NCI-H1694 (cell line): ENCODE measurements at regions not wholly inside any gene's neighbourhood (a gene's known extent, or its start where the extent isn't known, plus 50 kb on each side); places are given as distances from the start of the nearest gene placed in this dataset.

Source experiments
- DNase-seq: peaks from one replicate; lab custom pipeline; 2025; lab: John Stamatoyannopoulos, UW

DNA sequence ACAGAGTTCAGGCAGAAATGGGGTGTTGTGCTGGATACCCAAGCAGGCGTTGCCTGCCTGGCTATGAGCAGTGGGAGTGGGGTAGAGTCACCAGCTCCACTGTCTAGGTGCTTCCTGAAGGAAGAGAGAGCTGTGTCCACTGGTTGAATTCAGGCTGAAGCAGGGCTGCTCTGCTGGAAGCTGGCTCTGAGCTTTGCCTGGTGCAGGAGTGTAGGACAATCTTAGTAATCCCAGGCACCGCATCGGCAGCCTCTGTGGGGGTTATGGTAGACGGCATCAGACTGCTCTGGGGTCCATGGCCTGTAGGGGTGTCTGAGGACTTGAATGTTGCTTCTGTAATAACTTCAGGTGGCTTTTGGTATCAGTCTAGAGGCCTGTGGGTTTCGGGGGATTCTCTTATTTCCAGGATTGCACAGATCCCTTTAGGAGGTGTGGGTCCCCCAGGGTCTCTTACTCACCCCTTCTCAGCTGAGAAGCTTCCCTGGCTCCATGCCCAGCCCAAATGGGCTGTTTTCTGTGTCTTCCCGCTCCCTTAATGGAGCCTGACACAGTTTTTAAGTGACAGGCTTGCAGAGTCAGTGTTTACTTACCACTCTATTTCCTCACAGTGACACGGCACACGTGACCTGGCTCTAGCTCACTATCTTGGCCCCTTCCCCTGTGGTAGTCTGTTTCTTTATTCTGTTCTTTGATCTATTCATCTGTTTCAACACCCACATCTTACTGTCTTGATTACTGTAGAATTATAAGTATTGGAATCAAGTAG, 644.3 kb downstream of the CBLN2 start:
- DNase-seq, result no peak

DNA sequence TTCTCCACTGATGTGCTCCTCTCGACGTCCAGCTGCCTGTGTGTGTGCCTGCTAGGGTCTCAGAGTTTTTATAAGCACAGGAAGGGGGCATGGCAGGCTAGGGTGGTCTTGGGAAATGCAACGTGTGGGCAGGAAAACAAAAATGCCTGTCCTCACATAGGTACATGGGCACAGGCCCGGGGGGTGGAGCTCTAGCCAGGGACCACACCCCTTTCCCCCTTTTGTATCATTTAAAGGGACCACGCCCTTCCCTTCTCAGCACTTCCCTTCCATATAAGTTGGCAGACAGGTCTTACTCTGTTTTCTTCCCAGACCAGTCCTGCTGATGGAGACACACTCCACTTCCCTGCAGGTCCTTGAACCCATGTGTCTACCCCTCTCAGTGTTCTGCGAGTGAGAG, 645.0 kb downstream of the CBLN2 start:
- DNase-seq, result no peak

DNA sequence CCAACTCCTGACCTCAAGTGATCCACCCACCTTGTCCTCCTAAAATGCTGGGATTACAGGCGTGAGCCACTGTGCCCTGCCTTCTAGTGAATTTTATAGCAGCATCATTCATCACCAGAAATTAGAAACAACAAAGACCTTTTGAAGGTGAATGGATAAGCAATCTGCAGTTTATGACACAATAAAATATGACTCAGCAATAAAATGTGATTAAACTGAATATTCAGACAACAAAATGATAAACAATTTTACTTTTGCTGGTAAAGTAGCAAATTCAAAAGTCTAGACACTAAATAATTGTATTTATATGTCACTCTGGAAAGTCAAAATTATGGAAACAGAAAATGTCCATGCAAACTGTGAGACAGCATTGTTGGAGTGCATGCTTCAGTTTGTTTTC, 656.6 kb downstream of the CBLN2 start:
- no peak for DNase-seq

DNA sequence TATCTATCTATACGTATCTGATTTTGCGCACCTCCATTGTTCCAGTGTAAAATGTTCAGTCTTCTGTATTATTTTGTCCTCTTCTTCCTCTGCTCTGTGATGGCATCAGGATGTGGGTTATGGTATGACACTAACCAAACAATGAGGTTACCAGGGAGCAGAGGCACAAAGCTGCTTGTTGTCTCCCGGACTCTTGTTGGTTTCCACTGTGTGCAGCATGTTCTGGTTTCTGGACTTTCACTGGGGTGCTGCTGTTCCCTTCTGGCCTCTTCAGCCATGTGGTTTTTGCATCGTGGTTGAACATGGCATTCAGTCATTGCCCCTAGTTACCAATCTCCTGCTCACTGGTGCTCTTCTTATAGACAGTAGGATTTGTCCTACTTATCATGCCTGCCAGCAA, 665.9 kb downstream of the CBLN2 start:
- DNase-seq, result no peak

DNA sequence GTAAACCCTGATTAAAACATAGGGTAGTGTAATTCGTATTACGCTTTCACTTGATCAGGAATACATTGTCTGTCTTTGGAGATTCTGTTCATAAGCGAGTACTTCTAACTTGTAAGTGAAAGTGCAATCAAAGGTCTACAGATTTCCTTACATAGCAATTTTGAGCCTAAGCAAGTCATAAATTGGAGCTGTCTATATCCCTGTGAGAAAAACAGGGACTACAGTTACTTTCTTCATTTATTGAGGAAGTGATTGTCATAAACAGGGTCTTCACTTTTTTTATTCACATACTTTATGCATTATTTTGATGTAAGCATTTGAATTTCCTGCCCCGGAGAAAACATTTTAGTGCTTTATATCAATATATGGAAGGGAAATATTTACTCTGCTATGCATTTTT, 670.4 kb downstream of the CBLN2 start:
- no peak for DNase-seq

DNA sequence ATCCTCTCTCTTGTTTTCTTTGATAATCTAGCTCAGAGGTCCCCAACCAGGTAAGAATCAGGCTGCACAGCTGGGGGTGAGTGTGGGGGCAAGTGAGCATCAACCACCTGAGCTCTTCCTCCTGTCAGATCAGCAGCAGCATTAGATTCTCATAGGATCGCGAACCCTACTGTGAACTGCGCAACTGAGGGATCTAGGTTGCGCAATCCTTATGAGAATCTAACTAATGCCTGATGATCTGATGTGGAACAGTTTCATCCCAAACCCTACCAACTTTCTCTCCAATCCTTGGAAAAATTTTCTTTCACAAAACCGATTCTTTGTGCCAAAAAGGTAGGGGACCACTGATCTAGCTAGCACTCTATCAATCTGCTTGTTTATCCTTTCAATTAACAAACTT, 678.3 kb downstream of the CBLN2 start:
- DNase-seq, result no peak

DNA sequence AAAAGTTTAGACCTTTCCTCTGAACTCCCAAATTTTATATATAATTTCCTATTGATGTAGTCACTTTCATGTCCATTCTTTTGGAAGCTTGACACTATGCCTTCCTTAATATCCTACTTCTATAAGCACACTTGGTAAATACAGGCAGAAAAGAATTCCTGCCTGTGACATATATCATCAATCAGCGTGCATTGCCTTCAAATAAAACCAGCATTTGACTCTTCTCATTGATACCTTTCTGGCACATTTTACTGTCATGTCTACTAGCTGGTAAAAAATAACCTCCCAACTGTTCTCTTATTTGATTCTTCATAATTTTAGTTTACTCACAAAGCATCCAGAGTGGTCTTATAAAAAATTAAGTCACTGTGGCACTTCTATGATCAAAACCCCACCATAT, 693.5 kb downstream of the CBLN2 start:
- no peak for DNase-seq

DNA sequence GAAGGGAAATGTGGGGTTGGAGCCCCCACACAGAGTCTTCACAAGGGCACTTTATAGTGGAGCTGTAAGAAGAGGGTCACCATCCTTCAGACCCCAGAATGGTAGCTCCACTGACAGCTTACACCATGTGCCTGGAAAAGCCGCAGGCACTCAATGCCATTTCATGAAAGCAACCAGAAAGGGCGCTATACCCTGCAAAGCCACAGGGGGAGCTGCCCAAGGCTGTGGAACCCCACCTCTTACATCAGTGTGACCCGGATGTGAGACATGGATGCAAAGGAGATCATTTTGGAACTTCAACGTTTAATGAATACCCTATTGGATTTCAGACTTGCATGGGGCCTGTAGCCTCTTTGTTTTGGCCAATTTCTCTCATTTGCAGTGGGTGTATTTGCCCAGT, 694.7 kb downstream of the CBLN2 start:
- DNase-seq, result no peak

DNA sequence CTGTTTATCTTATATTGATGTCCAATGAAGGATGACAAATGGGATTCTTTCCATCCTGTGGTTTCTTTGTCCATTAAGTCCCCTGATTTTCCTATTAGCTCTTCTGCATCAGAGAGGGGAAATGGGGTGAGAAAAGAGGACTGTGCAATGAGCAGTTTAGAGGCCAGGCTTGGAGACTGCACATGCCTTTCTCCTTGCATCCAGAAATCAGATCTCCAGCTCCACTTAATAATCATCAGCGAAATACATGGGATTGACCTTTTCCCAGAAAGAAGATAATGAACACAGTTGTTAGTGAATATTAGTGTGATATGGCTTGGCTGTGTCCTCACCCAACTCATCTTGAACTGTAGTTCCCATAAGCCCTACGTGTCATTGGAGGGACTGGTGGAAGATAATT, 697.4 kb downstream of the CBLN2 start:
- no peak for DNase-seq

DNA sequence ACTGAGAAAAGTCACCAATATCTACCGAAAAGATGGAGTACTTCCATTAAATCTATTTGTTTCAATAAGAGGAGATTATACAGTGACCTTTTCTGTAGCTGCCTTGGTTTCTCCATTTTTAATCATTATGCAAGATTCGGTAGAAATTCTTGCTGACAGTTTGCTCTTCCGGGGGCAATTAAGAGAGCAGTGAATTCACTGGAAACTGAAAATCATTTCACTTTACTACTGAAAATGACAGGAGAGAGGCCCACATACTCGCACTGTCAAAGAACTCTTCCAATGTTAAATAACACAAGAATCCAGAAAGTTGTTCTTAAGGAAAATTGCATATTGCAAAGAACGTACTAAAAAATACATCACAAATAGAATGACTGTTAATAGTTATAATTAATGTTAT, 699.3 kb downstream of the CBLN2 start:
- no peak for DNase-seq

DNA sequence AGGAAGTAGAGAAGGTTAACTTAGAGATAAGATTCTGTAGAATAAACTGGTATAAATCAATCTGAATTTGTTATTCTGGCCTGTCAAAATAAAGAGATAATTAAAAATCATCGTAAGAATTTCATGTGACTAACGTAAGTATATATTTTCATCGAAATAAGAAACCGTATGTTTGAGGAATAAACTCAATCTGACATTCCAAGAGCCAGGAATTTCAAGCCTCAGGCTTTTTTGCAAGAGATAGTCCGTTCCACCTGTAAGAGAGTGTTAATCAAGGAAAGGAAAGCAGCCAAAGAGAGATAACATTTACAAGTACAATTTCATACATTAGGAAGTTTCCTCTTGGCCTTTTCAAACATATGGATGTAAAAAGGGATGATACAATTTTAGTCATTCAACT, 701.5 kb downstream of the CBLN2 start:
- DNase-seq, result no peak

DNA sequence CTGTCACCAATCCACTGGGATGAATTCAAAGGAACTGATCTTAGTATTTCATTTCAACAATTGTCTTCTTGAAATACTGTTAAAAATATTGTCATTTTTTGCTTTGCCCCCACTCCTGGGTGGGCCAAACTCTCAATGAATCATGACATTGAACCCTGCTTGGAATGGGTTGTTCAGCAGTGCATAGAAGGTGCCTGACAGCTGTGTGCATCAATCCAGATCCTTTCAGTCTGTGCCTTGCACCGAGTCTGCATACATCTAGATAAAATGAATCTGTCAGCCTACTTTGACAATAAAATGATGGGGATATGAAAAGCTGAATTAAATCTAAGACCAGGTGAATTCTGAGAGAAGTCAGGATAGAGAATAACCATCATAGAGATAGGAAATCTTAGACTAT, 706.6 kb downstream of the CBLN2 start:
- DNase-seq, result no peak

DNA sequence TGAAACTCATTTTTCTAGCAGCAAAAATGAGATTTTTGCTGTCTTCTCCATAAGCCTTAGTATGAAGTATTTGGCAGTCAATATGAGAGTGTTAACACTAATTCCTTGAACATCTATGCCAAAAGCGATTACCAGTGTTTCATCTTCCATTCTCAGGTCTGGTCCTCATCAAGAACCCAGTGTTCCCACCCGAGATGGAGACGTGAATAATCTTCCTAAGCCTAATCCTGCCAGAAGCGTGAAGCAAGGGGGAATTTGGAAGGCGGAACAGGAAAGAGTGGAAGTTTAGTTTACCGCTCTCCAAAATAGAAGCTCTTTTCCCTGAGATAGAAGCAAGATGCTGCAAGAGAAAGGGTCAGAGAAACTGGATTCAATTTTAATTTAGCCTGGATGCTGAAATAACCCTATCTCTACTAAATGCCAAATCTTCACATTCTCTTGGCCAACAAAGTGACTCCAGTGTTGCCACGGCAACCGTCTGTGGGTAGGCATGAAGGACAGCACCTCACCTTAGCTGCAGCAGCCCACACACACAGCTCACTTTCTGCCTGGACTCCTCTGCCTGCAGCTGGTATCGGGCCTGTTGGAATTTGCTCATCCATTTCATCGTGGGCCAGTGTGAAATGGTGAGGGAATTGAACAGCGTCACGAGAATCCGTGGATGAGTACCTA, 711.1 kb downstream of the CBLN2 start:
- no peak for DNase-seq

DNA sequence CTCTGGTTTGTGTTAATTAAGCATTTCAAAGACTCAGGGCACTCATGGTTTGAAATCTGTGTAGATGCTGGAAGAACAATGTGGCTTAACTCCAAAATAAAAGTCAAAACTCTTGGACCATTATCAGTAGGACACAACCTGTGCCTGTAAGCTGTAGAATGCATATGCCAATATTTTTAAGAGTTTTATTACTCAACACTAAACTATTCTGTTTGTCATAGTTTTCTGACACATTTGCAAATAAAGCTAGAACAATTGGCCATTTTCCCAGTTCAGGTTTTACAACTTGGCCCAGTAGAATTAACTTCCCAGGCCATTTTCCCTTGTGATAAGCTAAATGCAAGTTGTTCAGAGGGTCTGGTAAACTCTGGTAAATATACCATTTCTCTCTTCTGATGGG, 713.1 kb downstream of the CBLN2 start:
- DNase-seq, result no peak

DNA sequence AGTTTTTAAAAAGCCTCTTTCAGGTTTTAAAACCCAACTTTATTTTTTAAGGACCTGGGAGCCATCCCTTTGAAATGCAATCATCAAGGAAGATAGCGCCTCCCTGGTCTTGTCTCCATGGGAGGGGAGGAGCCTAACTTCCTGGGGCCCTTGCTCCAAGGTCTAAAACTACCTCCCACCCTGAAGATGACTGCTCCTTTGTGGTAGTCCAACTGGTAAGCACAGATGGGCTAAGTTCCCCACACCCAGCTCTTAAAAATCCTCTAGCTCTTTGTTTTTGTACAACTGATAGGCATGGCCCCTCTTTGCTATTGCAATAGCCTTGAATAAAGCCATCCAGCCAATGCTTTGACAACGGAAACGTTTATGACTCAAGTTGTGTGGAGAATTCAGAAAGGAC, 716.8 kb downstream of the CBLN2 start:
- no peak for DNase-seq

DNA sequence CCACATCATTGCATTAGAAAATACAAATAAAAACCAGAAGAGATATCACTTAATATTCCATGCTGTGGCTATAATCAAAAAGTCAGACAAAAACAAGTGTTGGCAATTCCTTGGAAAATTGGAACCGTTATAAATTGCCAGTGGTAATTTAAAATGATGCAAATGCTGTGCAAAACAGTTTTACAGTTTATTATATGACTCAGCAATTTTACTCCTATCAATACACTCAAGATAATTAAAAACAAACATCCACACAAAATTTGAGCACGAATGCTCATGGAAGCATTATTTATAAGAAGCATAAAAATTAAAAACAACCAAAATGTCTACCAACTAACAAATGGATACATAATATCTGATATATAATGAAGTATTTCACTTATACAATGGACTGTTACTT, 728.8 kb downstream of the CBLN2 start:
- no peak for DNase-seq

DNA sequence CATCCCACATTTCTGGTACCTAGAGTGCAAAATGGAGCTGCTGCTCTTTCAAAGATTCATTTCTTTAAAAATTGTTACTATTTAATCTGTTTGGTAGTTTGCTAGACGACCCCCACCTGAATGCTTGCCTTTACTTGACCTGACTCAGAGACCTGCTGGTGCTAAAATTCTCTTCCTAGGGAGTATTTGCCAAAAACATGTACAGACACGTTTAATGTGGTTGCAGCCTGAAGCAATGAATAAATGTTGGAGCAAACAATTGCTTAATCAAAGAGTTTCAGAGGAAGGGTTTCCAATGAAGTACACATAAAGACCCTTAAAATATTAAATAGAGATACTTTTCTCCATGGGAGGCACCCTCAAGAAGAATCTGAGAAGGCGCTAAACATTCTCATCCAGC, 734.4 kb downstream of the CBLN2 start:
- no peak for DNase-seq

DNA sequence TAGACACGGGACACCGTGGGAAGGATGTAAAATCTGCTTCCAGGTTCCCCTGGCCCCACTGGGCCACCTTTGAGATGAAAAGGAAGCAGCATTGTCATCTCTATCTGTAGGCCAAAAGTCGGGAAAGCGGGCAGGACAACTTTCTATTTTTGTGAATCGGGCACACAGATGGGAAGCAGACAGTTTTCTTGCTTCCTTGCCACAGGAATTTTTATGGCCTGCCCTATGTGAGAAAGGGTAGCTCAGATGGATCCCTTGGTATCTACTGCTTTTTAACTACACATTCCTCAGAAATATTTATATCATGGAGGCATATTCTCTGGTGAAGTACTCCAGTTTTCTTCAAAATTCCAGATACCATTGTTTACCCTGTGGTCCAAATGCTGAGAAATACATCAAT, 735.5 kb downstream of the CBLN2 start:
- no peak for DNase-seq

DNA sequence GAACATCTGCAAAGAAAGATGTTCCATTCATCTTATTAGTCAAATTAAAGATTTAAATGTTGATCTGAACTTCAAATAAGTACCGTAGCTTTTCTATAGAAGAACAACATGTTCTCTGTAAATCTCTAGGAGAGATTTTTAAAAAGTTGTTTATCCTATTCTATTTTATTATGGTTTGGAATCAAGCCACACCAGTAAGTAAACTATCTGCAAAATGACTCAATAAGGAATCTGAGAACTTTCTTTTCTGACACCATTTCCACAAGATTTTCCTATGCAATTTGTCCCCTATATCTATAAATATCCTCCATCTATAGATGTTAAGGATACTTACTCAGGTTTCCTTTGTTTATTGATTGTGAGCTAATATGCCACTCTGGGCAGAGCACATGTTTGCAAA, 736.6 kb downstream of the CBLN2 start:
- DNase-seq, result no peak

DNA sequence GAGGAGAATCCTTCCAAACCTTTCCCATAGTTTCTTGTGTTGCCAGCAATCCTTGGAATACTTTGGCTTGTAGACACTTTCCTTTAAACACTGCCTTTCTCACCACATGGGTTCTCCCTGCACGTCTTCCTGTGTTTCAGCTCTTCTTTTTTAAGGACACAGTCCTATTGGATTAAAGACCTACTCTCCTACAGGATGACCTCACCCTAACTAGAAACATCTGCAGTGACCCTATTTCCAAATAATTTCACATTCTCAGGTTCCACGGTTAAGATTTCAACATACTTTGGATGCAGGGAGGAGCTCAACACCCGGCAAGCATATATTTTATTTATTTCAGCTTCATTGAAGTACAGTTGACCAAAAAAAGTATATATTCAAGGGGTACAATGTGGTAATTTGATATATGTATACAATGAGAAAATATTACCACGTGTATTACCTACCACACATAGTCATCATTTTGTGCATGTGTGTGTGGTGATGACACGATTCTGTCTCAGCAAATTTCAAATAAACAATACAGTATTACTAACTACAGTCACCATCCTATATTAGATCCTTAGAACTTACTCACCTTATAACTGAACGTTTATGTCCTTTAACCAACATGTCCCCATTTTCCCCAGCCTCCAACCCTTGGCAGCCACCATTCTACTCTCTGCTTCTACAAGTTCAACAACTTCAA, 745.0 kb downstream of the CBLN2 start:
- no peak for DNase-seq

DNA sequence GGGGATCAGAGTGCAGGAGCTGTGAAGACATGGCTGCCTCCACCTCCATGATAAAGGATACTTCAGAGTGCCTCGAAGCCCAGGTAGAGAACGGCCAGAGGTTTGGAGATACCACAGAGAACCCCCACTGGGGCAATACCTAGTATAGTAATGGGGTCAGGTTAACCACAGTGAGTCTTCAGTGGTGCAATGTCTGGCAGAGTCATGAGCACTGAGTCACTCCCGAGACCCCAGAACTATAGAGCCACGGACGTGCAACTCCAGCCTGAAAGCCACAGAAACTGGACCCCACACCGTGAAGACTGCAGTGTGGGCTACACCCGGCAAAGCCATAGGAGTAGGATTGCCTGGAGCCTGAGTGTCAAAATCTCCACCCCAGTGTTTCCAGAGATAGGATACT, 746.6 kb downstream of the CBLN2 start:
- DNase-seq, result no peak

DNA sequence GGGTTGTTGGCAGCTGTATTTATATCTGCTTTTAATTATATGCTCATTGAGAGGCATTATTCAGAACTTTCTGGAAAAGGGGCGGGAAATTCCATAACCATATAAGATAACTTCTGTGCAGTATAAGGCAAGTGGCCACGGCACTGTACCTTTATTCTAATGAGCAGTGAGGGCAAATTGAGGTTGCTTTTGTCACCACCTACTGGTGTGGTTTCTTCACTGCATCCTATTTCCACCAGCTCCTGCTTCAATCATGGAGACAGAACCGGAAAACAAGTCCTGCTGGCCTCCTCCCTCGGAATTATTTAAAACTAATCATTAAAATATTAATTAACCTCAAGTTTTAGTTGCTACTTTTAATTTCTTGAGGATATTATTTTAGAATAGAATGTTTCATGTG, 759.4 kb downstream of the CBLN2 start:
- no peak for DNase-seq

DNA sequence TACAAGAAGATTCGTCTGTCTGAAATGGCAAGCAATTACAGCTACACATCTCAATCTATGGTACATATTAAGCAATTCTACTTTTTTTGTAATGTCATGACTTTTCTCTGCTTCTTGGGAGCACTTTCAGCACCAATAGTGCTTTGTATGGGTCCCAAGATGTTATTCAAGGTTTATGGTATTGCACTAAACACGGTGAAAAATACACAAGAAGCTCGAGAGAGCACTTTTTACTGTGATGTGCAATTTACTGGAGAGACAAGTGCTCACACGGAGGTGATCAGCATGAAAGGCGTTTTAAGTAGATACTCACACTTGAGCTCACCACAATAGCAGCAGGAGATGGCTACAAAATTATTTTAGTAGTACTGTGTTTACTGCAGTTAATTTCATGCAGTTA, 783.6 kb downstream of the CBLN2 start:
- no peak for DNase-seq

DNA sequence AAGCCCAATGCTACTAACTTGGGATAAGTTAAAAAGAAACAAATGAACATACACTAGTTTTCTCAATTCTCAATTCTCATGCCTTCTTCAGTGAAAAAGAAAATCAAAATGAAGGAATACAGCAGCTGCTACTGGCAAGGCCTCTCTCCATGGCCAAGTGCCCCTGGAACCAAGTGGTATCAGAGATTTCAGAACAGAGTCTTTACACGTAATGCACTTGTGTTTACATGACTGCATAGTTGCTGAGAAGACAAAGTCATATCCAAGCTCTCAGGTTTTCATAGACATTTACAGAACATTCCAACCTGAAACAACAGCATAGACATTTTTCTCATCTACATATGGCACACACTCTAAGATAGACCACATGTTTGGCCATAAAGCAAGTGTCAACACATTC, 789.9 kb downstream of the CBLN2 start:
- DNase-seq, result no peak
